Common myeloid progenitor, CD34-positive (primary cell): ENCODE measurements at regions not wholly inside any gene's neighbourhood (a gene's known extent, or its start where the extent isn't known, plus 50 kb on each side); places are given as distances from the start of the nearest gene placed in this dataset.
"Not testable (repeated sequence)": the region's sequence is repeated elsewhere in the genome, so short reads cannot be mapped to it uniquely, and the experiment has no call there.

Experiments used
- CTCF ChIA-PET: fragments of 350-600 bp; sonication (Branson Sonifier 250); formaldehyde crosslinking; loops from one replicate; lab custom pipeline; 2021; ENCODE audit warnings: antibody characterized with exemption; lab: Charles Lee
- POLR2A ChIA-PET: fragments of 350-600 bp; sonication (Branson Sonifier 250); formaldehyde crosslinking; loops from one replicate; lab custom pipeline; 2021; ENCODE audit warnings: antibody characterized with exemption; lab: Charles Lee
- DNase-seq, 3 donors: peaks; one replicate each; pipeline versions ENCODE4 v3.0.0 to v3.0.0-alpha.2; 2013
- H3K27ac ChIP-seq, 2 experiments: 1 replicate in 1 of 2; 2 replicates in 1 of 2; pipeline ENCODE4 v1.7.0; 2013; ENCODE audit warnings: inconsistent platforms in 2 of 2, low read length in 2 of 2, mild to moderate bottlenecking in 2 of 2, low read depth in 1 of 2, moderate library complexity in 1 of 2; ENCODE audit not compliant: severe bottlenecking in 2 of 2, insufficient read depth in 1 of 2, poor library complexity in 1 of 2
- H3K27me3 ChIP-seq, 5 experiments: replicated peaks in 2 of 5; 1 replicate in 3 of 5; 2 replicates in 2 of 5; pipeline versions ENCODE4 v1.6.1 to v1.7.0; 2013; ENCODE audit warnings: low read length in 4 of 5, mild to moderate bottlenecking in 2 of 5, moderate library complexity in 2 of 5, inconsistent platforms in 1 of 5; ENCODE audit not compliant: insufficient read depth in 5 of 5, control insufficient read depth in 4 of 5
- H3K36me3 ChIP-seq, 4 experiments: 1 replicate in 2 of 4; 2 replicates in 2 of 4; pipeline versions ENCODE4 v1.6.1 to v1.7.0; 2013; ENCODE audit warnings: low read length in 3 of 4, control low read depth in 1 of 4, mild to moderate bottlenecking in 1 of 4; ENCODE audit not compliant: control insufficient read depth in 4 of 4, insufficient read depth in 4 of 4
- H3K4me1 ChIP-seq, 4 experiments: 1 replicate in 3 of 4; 2 replicates in 1 of 4; pipeline versions ENCODE4 v1.6.1 to v1.7.1; 2013; ENCODE audit warnings: low read length in 3 of 4, mild to moderate bottlenecking in 3 of 4, control low read depth in 1 of 4, inconsistent platforms in 1 of 4, moderate library complexity in 1 of 4; ENCODE audit not compliant: control insufficient read depth in 4 of 4, insufficient read depth in 4 of 4; ENCODE audit errors: control extremely low read depth in 1 of 4
- H3K4me3 ChIP-seq, 7 experiments: 1 replicate in 4 of 7; 2 replicates in 3 of 7; pipeline versions ENCODE4 v1.5.1 to v1.7.0; 2013; ENCODE audit warnings: mild to moderate bottlenecking in 7 of 7, low read length in 6 of 7, moderate library complexity in 6 of 7, inconsistent platforms in 2 of 7, low read depth in 2 of 7, control low read depth in 1 of 7; ENCODE audit not compliant: insufficient read depth in 4 of 7, control insufficient read depth in 1 of 7; ENCODE audit errors: extremely low read depth in 1 of 7
- H3K9me3 ChIP-seq, 5 experiments: 1 replicate in 4 of 5; 2 replicates in 1 of 5; pipeline versions ENCODE4 v1.6.1 to v1.7.1; 2013; ENCODE audit warnings: low read length in 4 of 5, mild to moderate bottlenecking in 2 of 5, inconsistent platforms in 1 of 5, low read depth in 1 of 5, moderate library complexity in 1 of 5; ENCODE audit not compliant: control insufficient read depth in 4 of 5, insufficient read depth in 2 of 5; ENCODE audit errors: control extremely low read depth in 1 of 5
- WGBS: methylation state at CpG from one replicate; pipeline ENCODE4 v1.1.5; 2013; ENCODE audit not compliant: insufficient coverage; 5-methylcytosine and 5-hydroxymethylcytosine counted together

GRCh38 chrX:106291779-106292390 lies 123.8 kb downstream of the PWWP3B start:
- no CpG with 5 or more reads among the region's 9 CpGs for WGBS
- H3K4me1 ChIP-seq, CTCF ChIA-PET, H3K9me3 ChIP-seq, POLR2A ChIA-PET, H3K27me3 ChIP-seq, H3K27ac ChIP-seq, H3K4me3 ChIP-seq, DNase-seq, H3K36me3 ChIP-seq: not testable (repeated sequence)

- DNase-seq = no peak
- POLR2A ChIA-PET = no interaction called here
- H3K27me3 ChIP-seq = no peaks in the 10 kb centered on the region
- no peaks in the 10 kb centered on the region for H3K4me1 ChIP-seq
- no peaks in the 10 kb centered on the region for H3K36me3 ChIP-seq
- CTCF ChIA-PET = no interaction called here
- WGBS = 80% methylated on average over 1 of the region's 2 CpGs
- no peak overlapping the region for H3K4me3 ChIP-seq
- no peaks in the 10 kb centered on the region for H3K9me3 ChIP-seq
- no peak overlapping the region for H3K27ac ChIP-seq
These were observed 132.1 kb downstream of the PWWP3B start for GRCh38 chrX:106300239-106300638.

DNA sequence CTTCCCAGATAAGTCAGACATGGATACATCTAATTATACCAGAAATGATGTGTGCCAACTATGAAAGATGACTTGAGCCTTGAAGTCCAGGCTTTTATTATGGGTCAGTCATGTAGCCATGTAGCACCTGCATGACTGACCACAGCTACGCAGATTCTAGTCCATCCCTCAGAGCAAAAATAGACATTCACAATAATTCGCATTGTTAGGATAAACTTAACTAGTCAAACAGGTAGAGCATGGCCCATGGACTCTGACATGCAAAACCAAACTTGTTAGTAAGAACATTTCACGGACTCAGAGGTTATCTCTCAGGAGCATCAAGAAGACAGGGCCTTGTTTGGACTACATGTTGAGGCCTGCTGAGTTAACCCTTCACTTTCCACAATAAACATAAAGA lies 132.6 kb downstream of the PWWP3B start:
- ChIA-PET POLR2A (no interaction called here), CTCF (no interaction called here)
- no peak overlapping the region for H3K27ac ChIP-seq
- no peak overlapping the region for H3K4me3 ChIP-seq
- H3K36me3 ChIP-seq = no peaks in the 10 kb centered on the region
- H3K27me3 ChIP-seq = no peaks in the 10 kb centered on the region
- 69% methylated on average over 3 of the region's 3 CpGs for WGBS
- no peaks in the 10 kb centered on the region for H3K4me1 ChIP-seq
- no peaks in the 10 kb centered on the region for H3K9me3 ChIP-seq
- no peak for DNase-seq

GRCh38 chrX:106302304-106302703 lies 134.2 kb downstream of the PWWP3B start:
- DNase-seq = no peak
- POLR2A ChIA-PET = interaction anchor here (0.6 kb wide), 1 partner anchor 87 kb away, joined by 3 read pairs; no protein-coding TSS in a partner anchor
- 86% methylated on average over 2 of the region's 2 CpGs for WGBS
- H3K9me3 ChIP-seq = no peaks in the 10 kb centered on the region
- H3K4me1 ChIP-seq = no peaks in the 10 kb centered on the region
- no peaks in the 10 kb centered on the region for H3K27me3 ChIP-seq
- CTCF ChIA-PET = no interaction called here
- H3K27ac ChIP-seq = no peak overlapping the region
- no peak overlapping the region for H3K4me3 ChIP-seq
- no peaks in the 10 kb centered on the region for H3K36me3 ChIP-seq

GRCh38 chrX:106306391-106306947 lies 138.4 kb downstream of the PWWP3B start:
- Histone ChIP-seq H3K27ac (no peak overlapping the region), H3K36me3 (no peaks in the 10 kb centered on the region), H3K4me1 (no peaks in the 10 kb centered on the region), H3K4me3 (no peak overlapping the region), H3K9me3 (no peaks in the 10 kb centered on the region), H3K27me3 (no peaks in the 10 kb centered on the region)
- POLR2A ChIA-PET = no interaction called here
- CTCF ChIA-PET = no interaction called here
- 88% methylated on average over 6 of the region's 7 CpGs for whole genome bisulfite sequencing
- DNase-seq = no peak

GRCh38 chrX:106323357-106323756 lies 155.3 kb downstream of the PWWP3B start:
- ChIA-PET CTCF (no interaction called here), POLR2A (no interaction called here)
- no peak overlapping the region for H3K4me3 ChIP-seq
- no peak overlapping the region for H3K27ac ChIP-seq
- H3K36me3 ChIP-seq = no peaks in the 10 kb centered on the region
- no peak for DNase-seq
- no peaks in the 10 kb centered on the region for H3K4me1 ChIP-seq
- H3K27me3 ChIP-seq = no peaks in the 10 kb centered on the region
- peaks cover 0 to 4% (median 0%) of the 10 kb centered on the region in 5 experiments for H3K9me3 ChIP-seq

DNA sequence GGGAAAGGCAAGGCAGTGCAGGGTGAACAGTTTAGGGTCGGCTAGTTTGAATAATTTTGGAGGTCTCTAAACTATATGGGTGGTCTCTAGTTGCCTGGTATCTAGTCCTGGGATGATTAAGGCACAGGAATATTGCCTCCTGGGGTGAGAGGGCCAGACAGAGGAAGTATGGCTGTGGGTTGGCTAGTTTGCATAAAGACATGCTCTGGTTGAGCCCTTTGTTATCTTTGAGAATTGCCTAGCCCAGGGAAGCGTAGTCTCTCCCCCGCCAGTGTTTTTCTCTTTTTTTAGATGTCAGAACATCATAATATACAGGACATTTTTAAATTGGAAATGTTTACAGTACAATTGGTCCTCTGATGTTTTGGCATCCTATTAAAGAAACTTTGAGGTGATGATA lies 163.5 kb downstream of the PWWP3B start:
- 100% methylated on average over 1 of the region's 3 CpGs for WGBS

More for the DNA sequence above, 163.5 kb downstream of the PWWP3B start:
- ChIA-PET POLR2A (no interaction called here), CTCF (no interaction called here)
- no peak overlapping the region for H3K27ac ChIP-seq
- no peaks in the 10 kb centered on the region for H3K4me1 ChIP-seq
- no peaks in the 10 kb centered on the region for H3K27me3 ChIP-seq
- H3K9me3 ChIP-seq = no peaks in the 10 kb centered on the region
- DNase-seq = no peak
- H3K4me3 ChIP-seq = no peak overlapping the region
- no peaks in the 10 kb centered on the region for H3K36me3 ChIP-seq
